ENCODE measurements at regions not wholly inside any gene's neighbourhood (a gene's known extent, or its start where the extent isn't known, plus 50 kb on each side); places are given as distances from the start of the nearest gene placed in this dataset.

DNA sequence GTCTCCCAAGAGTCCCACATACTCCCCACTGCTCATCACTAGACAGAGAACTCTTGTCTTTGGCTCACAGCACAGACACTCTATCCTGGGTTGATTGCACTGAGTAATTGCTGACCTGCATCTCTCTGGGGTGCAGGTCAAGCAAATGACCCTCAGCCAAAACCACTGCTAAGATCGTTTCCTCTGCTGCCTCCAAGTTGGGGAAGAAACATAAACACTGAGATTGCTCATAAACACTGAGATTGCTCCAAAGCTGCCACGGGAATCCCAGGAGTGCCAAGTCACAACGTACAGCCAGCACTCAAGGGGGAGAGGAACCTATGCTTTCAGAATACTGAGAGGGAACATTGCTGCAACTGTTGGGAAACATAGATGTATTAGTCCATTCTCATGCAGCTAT, 1402.1 kb upstream of the ACO1 start:
- no peak overlapping the region for H3K4me3 ChIP-seq (ENCODE audit: low read depth, low read length)
- TF ChIP-seq, protein P1, sequence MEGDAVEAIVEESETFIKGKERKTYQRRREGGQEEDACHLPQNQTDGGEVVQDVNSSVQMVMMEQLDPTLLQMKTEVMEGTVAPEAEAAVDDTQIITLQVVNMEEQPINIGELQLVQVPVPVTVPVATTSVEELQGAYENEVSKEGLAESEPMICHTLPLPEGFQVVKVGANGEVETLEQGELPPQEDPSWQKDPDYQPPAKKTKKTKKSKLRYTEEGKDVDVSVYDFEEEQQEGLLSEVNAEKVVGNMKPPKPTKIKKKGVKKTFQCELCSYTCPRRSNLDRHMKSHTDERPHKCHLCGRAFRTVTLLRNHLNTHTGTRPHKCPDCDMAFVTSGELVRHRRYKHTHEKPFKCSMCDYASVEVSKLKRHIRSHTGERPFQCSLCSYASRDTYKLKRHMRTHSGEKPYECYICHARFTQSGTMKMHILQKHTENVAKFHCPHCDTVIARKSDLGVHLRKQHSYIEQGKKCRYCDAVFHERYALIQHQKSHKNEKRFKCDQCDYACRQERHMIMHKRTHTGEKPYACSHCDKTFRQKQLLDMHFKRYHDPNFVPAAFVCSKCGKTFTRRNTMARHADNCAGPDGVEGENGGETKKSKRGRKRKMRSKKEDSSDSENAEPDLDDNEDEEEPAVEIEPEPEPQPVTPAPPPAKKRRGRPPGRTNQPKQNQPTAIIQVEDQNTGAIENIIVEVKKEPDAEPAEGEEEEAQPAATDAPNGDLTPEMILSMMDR (conservative IDR thresholded peaks at IDR 0.05; ENCODE audit: low read depth, low read length), result no peak
- DNase-seq (ENCODE audit: low read depth), result peak; percentile 82

DNA sequence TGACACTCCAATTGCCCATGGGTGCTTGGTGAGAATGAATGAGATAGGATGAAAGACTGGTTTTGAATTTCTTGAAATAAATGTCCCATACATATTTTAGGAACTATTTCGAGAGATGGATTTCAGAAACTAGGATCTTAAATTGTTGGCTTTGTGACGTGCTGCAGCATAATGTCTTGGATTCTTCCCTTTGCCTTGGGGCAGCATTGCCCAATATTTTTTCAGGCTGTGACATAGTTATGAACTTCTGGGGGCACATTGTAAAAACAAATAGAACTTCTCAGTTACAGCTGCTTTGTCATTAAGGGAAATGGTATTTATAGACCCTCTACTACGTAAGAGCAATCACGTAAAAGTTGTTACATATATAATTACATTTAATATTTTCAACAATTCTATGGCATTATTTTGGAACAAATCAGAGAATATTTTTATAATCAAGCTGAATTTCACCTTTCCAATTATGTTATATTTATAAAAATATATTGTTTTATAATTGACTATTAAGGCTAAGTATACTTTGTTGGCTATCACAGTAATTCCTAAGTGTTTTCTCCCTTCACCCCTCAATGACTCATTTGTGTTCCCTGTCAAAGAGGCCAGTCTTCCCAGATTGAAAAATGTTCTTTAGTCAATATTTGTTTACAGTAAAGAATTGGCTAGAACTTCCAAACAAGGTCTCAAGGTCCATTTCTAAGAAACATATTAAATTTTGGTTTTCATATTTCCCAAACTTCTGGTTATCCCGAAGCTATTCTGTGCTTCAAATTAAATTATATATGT, 1388.3 kb upstream of the ACO1 start:
- no peak for DNase-seq (ENCODE audit: low read depth)
- TF ChIP-seq, protein P1 (conservative IDR thresholded peaks at IDR 0.05; ENCODE audit: low read depth, low read length), result no peak
- H3K4me3 ChIP-seq (ENCODE audit: low read depth, low read length), result no peak overlapping the region

DNA sequence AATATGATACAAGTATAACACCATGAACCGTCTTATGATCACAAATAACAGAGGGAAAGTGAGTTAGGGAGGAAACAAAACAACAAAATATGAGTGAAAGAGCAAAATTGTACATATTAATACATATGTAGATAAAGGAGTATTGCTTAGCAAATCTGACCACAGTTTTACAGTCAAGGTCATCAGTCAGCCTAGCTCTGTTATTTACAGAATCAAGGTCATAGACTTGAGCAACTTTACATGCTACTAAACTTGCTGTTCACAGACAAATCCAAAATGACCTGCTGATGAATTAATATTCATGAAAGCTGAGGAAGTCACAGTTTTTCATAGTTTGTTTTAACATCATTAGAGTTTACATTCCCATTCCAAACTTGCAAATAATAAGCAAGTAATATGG, 1387.7 kb upstream of the ACO1 start:
- no peak overlapping the region for H3K4me3 ChIP-seq (ENCODE audit: low read depth, low read length)
- no peak for DNase-seq (ENCODE audit: low read depth)
- TF ChIP-seq, protein P1 (conservative IDR thresholded peaks at IDR 0.05; ENCODE audit: low read depth, low read length), result no peak

DNA sequence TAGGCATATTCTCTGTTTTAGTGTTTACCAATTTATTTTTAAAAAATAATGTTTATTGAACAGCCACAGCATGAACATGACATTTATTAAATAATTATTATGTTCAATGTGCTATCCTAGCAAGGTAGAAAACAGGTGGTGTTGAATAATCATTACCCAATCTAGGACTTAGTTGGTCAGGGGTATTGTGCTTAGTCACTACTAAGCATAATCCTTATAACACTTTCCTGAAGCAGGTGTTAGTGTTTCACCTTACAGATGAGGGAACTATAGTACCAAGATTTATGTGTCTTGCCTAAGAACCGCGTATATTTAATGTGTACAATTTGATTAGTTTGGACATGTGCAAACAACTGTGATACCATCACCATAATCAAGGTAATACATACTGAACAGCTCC, 1387.2 kb upstream of the ACO1 start:
- TF ChIP-seq, protein P1 (conservative IDR thresholded peaks at IDR 0.05; ENCODE audit: low read depth, low read length), result no peak
- H3K4me3 ChIP-seq (ENCODE audit: low read depth, low read length), result no peak overlapping the region
- no peak for DNase-seq (ENCODE audit: low read depth)

DNA sequence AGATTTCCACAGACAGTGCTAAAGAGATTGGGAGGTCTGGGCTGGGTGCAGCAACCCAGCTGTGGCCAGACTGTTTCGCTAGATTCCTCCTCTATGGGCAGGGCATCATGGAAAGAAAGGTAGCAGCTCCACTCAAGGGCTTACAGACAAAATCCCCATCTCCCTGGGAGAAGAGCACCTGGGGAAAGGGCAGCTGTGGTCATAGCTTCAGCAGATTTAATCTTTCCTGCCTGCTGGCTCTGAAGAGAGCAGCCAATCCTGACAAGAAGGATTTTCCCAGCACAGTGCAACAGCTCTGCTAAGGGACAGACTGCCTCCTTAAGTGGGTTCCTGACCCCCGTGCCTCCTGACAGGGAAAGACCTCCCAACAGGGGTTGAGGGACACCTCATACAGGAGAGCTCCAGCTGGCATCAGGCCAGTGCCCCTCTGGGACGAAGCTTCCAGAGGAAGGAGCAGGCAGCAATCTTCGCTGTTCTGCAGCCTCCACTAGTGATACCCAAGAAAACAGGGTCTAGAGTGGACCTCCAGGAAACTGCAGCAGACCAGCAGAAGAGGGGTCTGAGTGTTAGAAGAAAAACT, 1379.3 kb upstream of the ACO1 start:
- TF ChIP-seq, protein P1 (conservative IDR thresholded peaks at IDR 0.05; ENCODE audit: low read depth, low read length), result no peak
- DNase-seq (ENCODE audit: low read depth), result no peak
- no peak overlapping the region for H3K4me3 ChIP-seq (ENCODE audit: low read depth, low read length)

DNA sequence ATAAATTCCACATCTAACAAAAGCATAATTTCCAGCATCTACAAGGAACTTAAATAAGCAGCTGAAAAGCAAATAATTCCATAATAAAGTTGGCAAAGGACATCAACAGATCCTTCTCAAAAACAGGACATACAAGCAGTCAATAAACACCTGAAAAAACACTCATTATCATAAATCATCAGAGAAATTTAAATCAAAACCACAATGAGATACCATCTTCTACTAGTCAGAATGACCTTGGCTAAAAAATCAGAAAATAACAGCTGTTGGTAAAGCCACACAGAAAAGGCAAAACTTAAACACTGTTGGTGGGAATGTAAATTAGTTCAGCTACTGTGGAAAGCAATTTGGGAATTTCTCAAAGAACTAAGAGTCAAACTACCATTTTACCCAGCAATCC, 1371.1 kb upstream of the ACO1 start:
- no peak overlapping the region for H3K4me3 ChIP-seq (ENCODE audit: low read depth, low read length)
- TF ChIP-seq, protein P1 (conservative IDR thresholded peaks at IDR 0.05; ENCODE audit: low read depth, low read length), result no peak

DNA sequence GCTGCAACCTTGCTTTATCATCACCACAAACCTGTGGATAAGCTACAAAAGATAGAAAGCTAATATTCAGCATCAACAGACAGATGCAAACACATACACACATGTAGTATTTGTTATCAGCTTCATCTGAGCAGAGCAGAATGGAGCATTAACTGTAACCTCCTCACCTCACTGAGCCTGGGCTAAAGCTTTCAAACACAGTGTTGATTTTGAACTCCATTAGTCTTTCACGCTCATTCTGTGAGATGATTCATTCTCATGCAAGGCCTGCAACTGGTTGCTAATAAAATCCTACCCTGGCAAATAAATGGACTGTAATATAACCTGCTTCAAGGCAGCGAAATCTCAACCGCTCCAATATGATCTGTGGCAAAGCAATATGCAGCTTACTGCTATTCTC, 1360.6 kb upstream of the ACO1 start:
- TF ChIP-seq, protein P1 (conservative IDR thresholded peaks at IDR 0.05; ENCODE audit: low read depth, low read length), result no peak
- H3K4me3 ChIP-seq (ENCODE audit: low read depth, low read length), result no peak overlapping the region
- no peak for DNase-seq (ENCODE audit: low read depth)

More for the DNA sequence above, 1371.1 kb upstream of the ACO1 start:
- DNase-seq (ENCODE audit: low read depth), result no peak

Measured in choroid plexus epithelial cell (primary cell).